Mesenchymal stem cell (in vitro differentiated cells and primary cell): ENCODE measurements at regions not wholly inside any gene's neighbourhood (a gene's known extent, or its start where the extent isn't known, plus 50 kb on each side); places are given as distances from the start of the nearest gene placed in this dataset.

Source experiments
- DNase-seq: peaks from one replicate; pipeline ENCODE4 v3.0.0-alpha.2; 2013
- H2AFZ ChIP-seq: one replicate; pipeline ENCODE4 v1.6.1; 2013; ENCODE audit warnings: low read depth, mild to moderate bottlenecking, control low read depth, inconsistent platforms, low read length, moderate library complexity
- H2AK5ac ChIP-seq: 2 replicates; pipeline ENCODE4 v1.6.1; 2013; ENCODE audit warnings: low read length, moderate library complexity, mild to moderate bottlenecking, inconsistent platforms; ENCODE audit not compliant: severe bottlenecking
- H2BK120ac ChIP-seq: one replicate; pipeline ENCODE4 v1.6.1; 2013; ENCODE audit warnings: low read depth, mild to moderate bottlenecking, inconsistent platforms, low read length, moderate library complexity
- H2BK12ac ChIP-seq, 2 experiments: one replicate each; pipeline ENCODE4 v1.6.1; 2013; ENCODE audit warnings: inconsistent platforms in 2 of 2, low read length in 2 of 2, mild to moderate bottlenecking in 2 of 2, moderate library complexity in 2 of 2, control low read depth in 1 of 2
- H2BK15ac ChIP-seq: one replicate; pipeline ENCODE4 v1.6.1; 2013; ENCODE audit warnings: mild to moderate bottlenecking, low read depth, inconsistent platforms; ENCODE audit not compliant: poor library complexity, severe bottlenecking
- H2BK5ac ChIP-seq: 2 replicates; pipeline ENCODE4 v1.6.1; 2013; ENCODE audit warnings: low read depth, mild to moderate bottlenecking, low read length, control low read depth, inconsistent platforms; ENCODE audit not compliant: poor library complexity, severe bottlenecking
- H3K14ac ChIP-seq, 2 experiments: one replicate each; pipeline ENCODE4 v1.6.1; 2013; ENCODE audit warnings: inconsistent platforms in 2 of 2, low read length in 2 of 2, control low read depth in 1 of 2, mild to moderate bottlenecking in 1 of 2, moderate library complexity in 1 of 2
- H3K18ac ChIP-seq, 2 experiments: one replicate each; pipeline ENCODE4 v1.6.1; 2013; ENCODE audit warnings: inconsistent platforms in 2 of 2, low read length in 2 of 2, control low read depth in 1 of 2, low read depth in 1 of 2, mild to moderate bottlenecking in 1 of 2
- H3K23ac ChIP-seq, 2 experiments: one replicate each; pipeline ENCODE4 v1.6.1; 2013; ENCODE audit warnings: inconsistent platforms in 2 of 2, low read length in 2 of 2, mild to moderate bottlenecking in 2 of 2, moderate library complexity in 2 of 2, control low read depth in 1 of 2
- H3K27ac ChIP-seq: 2 replicates; pipeline ENCODE4 v1.5.1; 2013; ENCODE audit warnings: mild to moderate bottlenecking, moderate library complexity, low read length, control low read depth, inconsistent platforms; ENCODE audit not compliant: poor library complexity, severe bottlenecking
- H3K27me3 ChIP-seq, 2 experiments: 2 replicates each; pipeline versions ENCODE4 v1.6.1 to v1.7.0; 2013; ENCODE audit warnings: low read length in 2 of 2, mild to moderate bottlenecking in 2 of 2, moderate library complexity in 2 of 2, control low read depth in 1 of 2, inconsistent platforms in 1 of 2; ENCODE audit not compliant: control insufficient read depth in 1 of 2, insufficient read depth in 1 of 2
- H3K36me3 ChIP-seq, 2 experiments: 2 replicates each; pipeline versions ENCODE4 v1.6.1 to v1.7.0; 2013; ENCODE audit warnings: low read length in 2 of 2, control low read depth in 1 of 2, inconsistent platforms in 1 of 2, low read depth in 1 of 2, mild to moderate bottlenecking in 1 of 2; ENCODE audit not compliant: insufficient read depth in 2 of 2, control insufficient read depth in 1 of 2
- H3K4ac ChIP-seq, 2 experiments: one replicate each; pipeline ENCODE4 v1.6.1; 2013; ENCODE audit warnings: inconsistent platforms in 2 of 2, low read length in 2 of 2, mild to moderate bottlenecking in 2 of 2, moderate library complexity in 2 of 2, control low read depth in 1 of 2, low read depth in 1 of 2
- H3K4me1 ChIP-seq: 2 replicates; pipeline ENCODE4 v1.6.1; 2013; ENCODE audit warnings: low read depth, low read length, control low read depth; ENCODE audit not compliant: control insufficient read depth, insufficient read depth
- H3K4me2 ChIP-seq: 2 replicates; pipeline ENCODE4 v1.6.1; 2013; ENCODE audit warnings: low read length, mild to moderate bottlenecking, inconsistent platforms; ENCODE audit not compliant: poor library complexity, severe bottlenecking
- H3K4me3 ChIP-seq, 2 experiments: 2 replicates each; pipeline versions ENCODE4 v1.5.1 to v1.7.0; 2013; ENCODE audit warnings: low read length in 2 of 2, mild to moderate bottlenecking in 2 of 2, control low read depth in 1 of 2, low read depth in 1 of 2; ENCODE audit not compliant: insufficient read depth in 1 of 2
- H3K79me1 ChIP-seq: replicated peaks from 2 replicates; pipeline ENCODE4 v1.6.1; 2013; ENCODE audit warnings: mild to moderate bottlenecking, control low read depth, low read length, inconsistent platforms; ENCODE audit not compliant: poor library complexity, severe bottlenecking
- H3K9ac ChIP-seq: 2 replicates; pipeline ENCODE4 v1.7.0; 2013; ENCODE audit warnings: mild to moderate bottlenecking, low read length, moderate library complexity
- H3K9me3 ChIP-seq: 2 replicates; pipeline ENCODE4 v1.7.0; 2013; ENCODE audit warnings: mild to moderate bottlenecking, low read length; ENCODE audit not compliant: control insufficient read depth
- H4K8ac ChIP-seq: one replicate; pipeline ENCODE4 v1.6.1; 2013; ENCODE audit warnings: inconsistent platforms, mild to moderate bottlenecking, low read length, moderate library complexity
- H4K91ac ChIP-seq: one replicate; pipeline ENCODE4 v1.6.1; 2013; ENCODE audit warnings: mild to moderate bottlenecking, low read length, inconsistent platforms
- WGBS: methylation state at CpG from one replicate; pipeline ENCODE4 v1.1.7; 2013; ENCODE audit warnings: mixed read lengths; 5-methylcytosine and 5-hydroxymethylcytosine counted together

GRCh38 chr1:185409345-185409744 is 92.3 kb upstream of the IVNS1ABP start:
- H2BK12ac ChIP-seq: no peak overlapping the region
- H2AK5ac ChIP-seq: no peak overlapping the region
- no peak overlapping the region for H4K8ac ChIP-seq
- H3K23ac ChIP-seq: no peak overlapping the region
- no peak overlapping the region for H2AFZ ChIP-seq
- H3K79me1 ChIP-seq: no peaks in the 10 kb centered on the region
- no peak overlapping the region for H3K18ac ChIP-seq
- H3K9ac ChIP-seq: no peak overlapping the region
- no peaks in the 10 kb centered on the region for H3K4me1 ChIP-seq
- no peak overlapping the region for H3K4me2 ChIP-seq
- H3K4me3 ChIP-seq: no peak overlapping the region
- H3K9me3 ChIP-seq: no peaks in the 10 kb centered on the region
- no peaks in the 10 kb centered on the region for H3K27me3 ChIP-seq
- H2BK120ac ChIP-seq: no peak overlapping the region
- no peak overlapping the region for H3K4ac ChIP-seq
- no peak overlapping the region for H4K91ac ChIP-seq
- H2BK15ac ChIP-seq: no peak overlapping the region
- H3K14ac ChIP-seq: no peak overlapping the region
- no peak for DNase-seq
- no peaks in the 10 kb centered on the region for H3K36me3 ChIP-seq
- WGBS: 92% methylated on average over 4 of the region's 4 CpGs
- H2BK5ac ChIP-seq: no peak overlapping the region
- no peak overlapping the region for H3K27ac ChIP-seq

GRCh38 chr1:185408700-185409270 is 91.7 kb upstream of the IVNS1ABP start:
- Histone ChIP-seq H2BK12ac (no peak overlapping the region), H3K9me3 (no peaks in the 10 kb centered on the region), H3K79me1 (no peaks in the 10 kb centered on the region), H3K4me3 (no peak overlapping the region), H3K27me3 (no peaks in the 10 kb centered on the region), H3K4me2 (no peak overlapping the region), H2BK5ac (no peak overlapping the region), H3K4ac (no peak overlapping the region), H3K36me3 (no peaks in the 10 kb centered on the region), H3K4me1 (peaks cover 1% of the 10 kb centered on the region), H3K18ac (no peak overlapping the region), H2AK5ac (no peak overlapping the region), H2BK120ac (no peak overlapping the region), H4K91ac (no peak overlapping the region), H2BK15ac (no peak overlapping the region), H3K14ac (no peak overlapping the region), H4K8ac (no peak overlapping the region), H2AFZ (no peak overlapping the region), H3K23ac (no peak overlapping the region), H3K9ac (no peak overlapping the region), H3K27ac (no peak overlapping the region)
- DNase-seq: no peak
- WGBS: 100% methylated on average over 2 of the region's 5 CpGs

- Histone ChIP-seq H3K27me3 (no peaks in the 10 kb centered on the region), H3K79me1 (no peaks in the 10 kb centered on the region), H3K9ac (no peak overlapping the region), H2BK120ac (no peak overlapping the region), H3K23ac (no peak overlapping the region), H3K4ac (no peak overlapping the region), H2BK15ac (no peak overlapping the region), H3K4me2 (no peak overlapping the region), H2BK5ac (no peak overlapping the region), H2AK5ac (no peak overlapping the region), H2AFZ (no peak overlapping the region), H3K4me1 (peaks cover 1% of the 10 kb centered on the region), H4K91ac (no peak overlapping the region), H3K27ac (no peak overlapping the region), H3K36me3 (no peaks in the 10 kb centered on the region), H3K4me3 (no peak overlapping the region), H3K18ac (no peak overlapping the region), H3K14ac (no peak overlapping the region), H2BK12ac (no peak overlapping the region), H4K8ac (no peak overlapping the region), H3K9me3 (no peaks in the 10 kb centered on the region)
- DNase-seq: no peak
- no CpG with 5 or more reads among the region's 1 CpG for WGBS
Measured at GRCh38 chr1:185406691-185407009, 89.6 kb upstream of the IVNS1ABP start.

GRCh38 chr1:185406006-185406690 is 89.1 kb upstream of the IVNS1ABP start:
- no peak overlapping the region for H3K4me2 ChIP-seq
- no peak overlapping the region for H3K4me3 ChIP-seq
- H4K8ac ChIP-seq: no peak overlapping the region
- no peaks in the 10 kb centered on the region for H3K36me3 ChIP-seq
- H3K27ac ChIP-seq: no peak overlapping the region
- H2AK5ac ChIP-seq: no peak overlapping the region
- WGBS: 100% methylated on average over 2 of the region's 3 CpGs
- no peaks in the 10 kb centered on the region for H3K27me3 ChIP-seq
- H3K4ac ChIP-seq: no peak overlapping the region
- H2BK120ac ChIP-seq: no peak overlapping the region
- H2AFZ ChIP-seq: no peak overlapping the region
- no peak overlapping the region for H3K14ac ChIP-seq
- H2BK12ac ChIP-seq: no peak overlapping the region
- no peak overlapping the region for H3K18ac ChIP-seq
- no peak overlapping the region for H2BK15ac ChIP-seq
- DNase-seq: no peak
- no peaks in the 10 kb centered on the region for H3K79me1 ChIP-seq
- H3K23ac ChIP-seq: no peak overlapping the region
- no peak overlapping the region for H3K9ac ChIP-seq
- H4K91ac ChIP-seq: no peak overlapping the region
- peaks cover 1% of the 10 kb centered on the region for H3K4me1 ChIP-seq
- no peak overlapping the region for H2BK5ac ChIP-seq
- H3K9me3 ChIP-seq: no peaks in the 10 kb centered on the region
